ENCODE measurements at regions not wholly inside any gene's neighbourhood (a gene's known extent, or its start where the extent isn't known, plus 50 kb on each side); places are given as distances from the start of the nearest gene placed in this dataset.
A peak's percentile ranks its signal among the peaks of the same experiment; 100 is the strongest.

DNA sequence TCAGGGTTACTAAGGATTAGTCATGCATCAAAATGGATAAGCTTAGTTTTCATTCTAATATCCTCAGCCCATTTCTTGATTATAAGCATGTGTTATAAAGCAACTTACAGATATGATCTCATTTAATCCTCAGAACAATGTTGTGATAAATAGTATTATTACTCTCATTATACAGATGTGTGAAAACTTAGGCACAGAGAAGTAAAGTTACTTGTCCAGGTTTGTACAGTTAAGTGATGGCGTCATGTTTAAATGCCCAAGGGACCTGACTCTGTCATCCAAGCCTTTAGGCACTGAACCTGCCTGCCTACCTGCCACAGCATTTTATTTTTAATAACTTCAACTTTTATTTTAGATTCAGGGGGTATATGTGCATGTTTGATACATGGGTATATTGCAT, 472.9 kb upstream of the SEMA6D start:
- DNase-seq (ENCODE audit: low read depth) = no peak

DNA sequence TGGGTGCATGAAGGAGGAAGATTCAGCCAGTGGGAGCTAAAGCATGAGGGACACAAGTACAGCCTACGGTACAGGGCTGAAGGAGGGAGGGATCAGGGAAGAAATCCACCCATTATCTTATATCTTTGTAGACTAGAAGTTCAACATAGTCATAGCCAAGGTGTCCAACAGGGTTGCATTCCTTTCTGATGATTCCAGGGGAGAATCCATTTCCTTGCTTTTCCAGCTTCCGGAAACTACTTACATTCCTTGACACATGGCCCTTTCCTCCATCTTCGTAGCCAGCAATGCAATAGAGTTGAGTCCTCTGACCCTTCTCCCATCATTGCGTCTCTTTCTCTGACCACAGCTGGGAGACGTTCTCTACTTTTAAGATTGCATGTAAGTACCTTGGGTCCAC, 471.0 kb upstream of the SEMA6D start:
- no peak for DNase-seq (ENCODE audit: low read depth)

DNA sequence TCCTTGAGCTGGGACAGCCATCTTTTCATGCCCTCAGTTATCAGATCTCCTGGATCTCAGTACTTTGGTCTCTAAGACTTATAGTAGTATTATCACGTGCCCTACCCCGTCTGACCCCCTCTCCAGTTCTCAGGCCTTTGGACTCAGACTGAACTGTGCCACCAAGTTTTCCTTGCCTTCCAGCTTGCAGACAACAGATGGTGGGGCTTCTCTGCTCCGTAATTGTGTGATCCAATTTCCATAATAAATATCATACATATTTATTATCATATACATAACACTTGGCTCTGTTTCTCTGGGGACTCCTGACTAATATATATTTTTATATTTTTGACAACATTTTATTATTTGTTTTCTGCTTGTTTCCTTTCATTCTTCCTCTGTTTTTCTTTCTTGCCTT, 458.8 kb upstream of the SEMA6D start:
- DNase-seq (ENCODE audit: low read depth) = no peak

GRCh38 chr15:47265686-47266085, 451.6 kb upstream of the SEMA6D start:
- no peak for DNase-seq (ENCODE audit: low read depth)

DNA sequence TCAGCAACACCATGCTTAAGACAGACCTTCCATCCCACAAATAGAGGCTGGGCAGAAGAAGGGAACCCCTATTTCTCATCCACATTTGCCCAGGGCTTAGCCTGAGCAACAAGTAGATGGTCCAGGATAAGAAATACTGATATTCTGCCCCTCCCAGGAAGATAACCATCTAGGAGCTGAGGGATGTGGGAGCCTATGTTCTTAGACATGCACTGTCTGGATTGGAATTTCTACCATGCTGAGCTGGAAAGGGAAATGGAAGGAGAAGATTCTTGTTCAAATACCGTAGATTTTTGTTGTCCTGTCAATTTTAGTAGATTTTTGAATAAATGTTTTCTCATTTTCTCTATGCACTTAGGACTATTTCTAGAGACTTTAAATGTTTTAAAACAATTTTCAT, 450.7 kb upstream of the SEMA6D start:
- DNase-seq (ENCODE audit: low read depth) = no peak

DNA sequence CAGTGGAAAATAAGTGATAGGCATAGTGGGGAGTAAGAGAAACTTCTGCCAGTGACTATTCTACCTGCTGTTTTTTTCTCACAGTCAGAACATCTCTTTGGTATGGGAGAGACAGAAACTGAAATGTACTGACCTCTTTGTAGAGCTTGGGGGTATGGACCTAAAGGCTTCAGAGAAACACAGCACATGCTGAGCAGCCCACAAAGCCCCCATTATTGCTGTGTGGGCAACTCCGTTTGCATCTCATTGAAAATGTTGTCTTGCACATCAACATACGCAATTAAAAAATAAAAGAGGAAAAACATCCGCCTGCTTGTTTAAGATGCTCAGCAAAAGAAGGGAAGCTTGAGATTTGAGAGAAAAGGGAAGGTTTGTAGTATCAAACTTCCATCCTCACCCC, 443.4 kb upstream of the SEMA6D start:
- DNase-seq (ENCODE audit: low read depth) = no peak

DNA sequence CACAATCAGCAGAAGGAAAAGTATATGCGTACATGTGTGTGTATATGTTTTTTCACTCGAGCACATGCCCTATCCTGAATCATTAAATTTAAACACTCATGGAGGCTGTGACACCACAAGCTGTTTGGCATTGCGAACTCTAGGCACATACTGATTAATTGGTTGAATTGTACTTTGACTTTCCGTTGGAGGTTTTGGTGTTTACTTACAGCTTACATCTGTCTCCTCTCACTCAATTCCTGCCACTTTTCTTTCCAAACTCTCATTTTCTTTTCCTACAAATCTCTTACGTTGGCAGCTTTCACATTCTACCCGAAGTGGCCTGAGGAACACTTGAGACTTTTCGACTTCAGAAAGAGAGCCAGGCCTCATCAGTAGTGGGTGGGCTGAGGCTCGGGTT, 434.1 kb upstream of the SEMA6D start:
- DNase-seq (ENCODE audit: low read depth) = no peak

- no peak for DNase-seq (ENCODE audit: low read depth)
These were observed 428.5 kb upstream of the SEMA6D start for GRCh38 chr15:47288794-47289193.

DNA sequence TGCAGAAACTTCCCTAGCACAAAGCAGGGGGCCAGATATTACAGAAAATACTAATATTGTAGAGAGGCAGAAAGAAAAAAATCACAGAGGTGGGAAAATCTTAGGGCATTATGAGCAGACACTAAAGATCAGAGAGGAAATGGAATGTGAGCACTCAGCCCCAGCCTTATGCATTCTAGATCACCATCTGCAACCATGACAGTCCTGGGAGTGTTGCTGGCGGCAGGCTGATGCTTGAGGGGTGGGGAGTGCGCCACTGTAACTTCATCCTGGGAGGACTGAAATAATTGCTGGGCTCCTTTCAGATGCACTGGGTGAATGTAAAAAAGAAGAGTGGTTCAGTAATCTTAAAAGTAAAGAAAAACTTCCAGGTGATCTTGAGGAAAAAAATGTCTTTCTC, 427.6 kb upstream of the SEMA6D start:
- DNase-seq (ENCODE audit: low read depth) = no peak

DNA sequence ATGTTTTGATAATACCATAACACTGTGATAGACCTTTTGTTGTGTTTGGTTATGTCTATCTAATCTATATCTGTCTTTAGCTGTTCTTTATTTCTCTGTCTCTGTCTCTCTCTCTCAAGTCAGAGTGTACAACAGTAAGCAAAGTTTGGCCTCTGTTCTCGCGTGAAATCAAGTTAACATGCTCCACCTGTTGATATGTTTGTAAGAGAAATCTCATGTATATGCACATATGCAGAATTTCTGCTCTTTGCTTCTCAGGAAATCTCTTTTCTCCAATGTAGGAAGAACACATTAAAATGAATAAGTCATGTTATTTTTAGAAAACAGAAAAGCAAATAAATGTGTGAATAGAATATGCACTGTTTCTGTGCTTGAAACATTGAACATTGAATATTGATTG, 425.5 kb upstream of the SEMA6D start:
- DNase-seq (ENCODE audit: low read depth) = no peak

DNA sequence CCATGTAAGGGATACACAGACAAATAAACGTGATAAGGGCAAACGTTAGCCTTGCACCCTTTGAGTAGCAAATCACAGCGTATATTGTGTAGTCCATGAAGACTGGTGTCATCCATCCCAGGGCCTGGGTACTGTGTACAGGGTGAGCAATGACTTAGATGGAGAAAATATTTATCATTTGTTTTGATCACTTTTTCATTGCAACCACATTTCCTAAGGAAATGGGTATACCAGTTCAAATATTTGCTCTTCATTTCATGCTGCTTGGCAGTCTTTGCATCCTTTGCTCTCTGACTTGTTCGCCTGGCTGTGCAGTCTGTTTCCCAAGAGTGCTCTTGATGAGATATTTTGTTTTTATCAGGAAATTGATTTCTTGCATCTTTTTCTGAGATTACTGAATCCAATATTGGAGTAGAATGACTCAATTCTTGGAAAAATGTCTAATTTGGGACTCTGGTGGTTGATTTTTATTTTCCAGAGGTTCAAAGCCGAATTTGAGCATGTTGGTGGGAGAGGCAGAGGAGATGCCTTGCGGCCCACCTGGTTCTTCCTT, 424.6 kb upstream of the SEMA6D start:
- DNase-seq (ENCODE audit: low read depth) = no peak

- peak; percentile 53 for DNase-seq (ENCODE audit: low read depth)
These were observed 423.7 kb upstream of the SEMA6D start for GRCh38 chr15:47293466-47294162.

DNA sequence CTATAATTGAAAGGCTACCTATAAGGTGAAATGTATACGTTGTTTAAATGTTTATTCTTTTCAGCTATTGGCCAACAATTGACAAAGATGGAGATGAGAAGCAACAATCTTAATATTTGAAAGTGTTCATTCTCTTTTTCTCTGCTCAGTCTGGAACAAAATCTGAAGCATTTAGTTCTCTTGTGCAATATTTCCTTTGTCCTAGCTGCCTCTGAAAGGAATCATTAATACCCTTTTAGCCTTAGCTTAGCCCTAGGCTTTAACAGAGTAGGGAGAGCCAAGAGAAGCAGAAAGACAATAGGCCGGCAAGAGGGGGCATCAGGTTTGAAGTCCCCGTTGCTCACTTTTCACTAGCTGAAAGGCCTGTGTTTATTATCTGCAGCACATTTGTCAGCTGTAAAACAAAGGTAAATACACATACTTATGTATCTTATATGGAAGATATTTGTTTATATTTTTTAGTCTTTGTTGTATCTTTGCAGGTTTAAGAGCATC, 422.5 kb upstream of the SEMA6D start:
- DNase-seq (ENCODE audit: low read depth) = no peak

DNA sequence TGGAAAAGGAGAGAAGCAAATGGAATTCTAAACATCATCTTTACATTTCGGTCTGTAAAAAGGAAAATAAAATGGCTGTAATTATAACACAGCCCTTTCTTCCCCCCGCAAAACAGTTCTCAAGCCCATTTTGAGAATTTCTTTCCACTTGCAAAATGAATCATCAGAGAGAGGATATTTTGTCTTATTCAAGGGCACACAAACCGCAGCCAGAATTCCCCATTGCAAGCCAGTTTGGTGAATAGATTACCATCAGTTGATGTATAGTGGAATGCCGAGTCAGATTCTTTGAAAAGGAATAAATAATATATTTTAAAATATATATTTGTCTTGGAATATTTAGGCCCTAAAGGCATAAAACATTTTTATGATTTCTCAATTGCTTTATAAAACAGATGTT, 420.4 kb upstream of the SEMA6D start:
- DNase-seq (ENCODE audit: low read depth) = no peak

DNA sequence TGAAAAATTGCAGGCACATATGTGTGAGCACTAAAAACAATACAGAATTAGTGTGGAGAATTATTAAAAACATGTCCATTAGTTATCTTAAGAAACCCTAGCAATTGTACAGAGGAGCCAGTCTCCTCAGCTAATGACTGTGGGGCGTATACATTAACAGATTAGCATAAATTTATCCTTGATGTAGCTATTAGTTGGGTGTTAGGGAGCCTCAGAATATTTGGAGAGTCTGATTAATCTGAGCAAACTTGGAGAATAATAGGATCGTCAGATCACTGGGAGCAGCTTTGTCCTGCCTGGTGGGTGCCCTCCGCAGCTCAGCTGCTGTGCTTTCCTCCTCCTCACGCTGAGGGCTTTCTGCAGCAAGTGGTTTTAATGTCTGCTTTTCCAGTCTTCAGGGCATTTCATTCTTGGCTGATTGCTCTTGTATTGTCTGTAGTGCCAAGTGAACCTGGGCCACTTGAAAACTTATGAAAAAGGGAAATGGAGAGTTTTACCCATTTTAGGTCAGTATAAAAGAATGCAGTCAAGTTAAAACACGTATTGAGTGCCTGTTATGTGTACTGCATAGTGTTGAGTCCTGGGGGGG, 417.4 kb upstream of the SEMA6D start:
- DNase-seq (ENCODE audit: low read depth) = no peak

DNA sequence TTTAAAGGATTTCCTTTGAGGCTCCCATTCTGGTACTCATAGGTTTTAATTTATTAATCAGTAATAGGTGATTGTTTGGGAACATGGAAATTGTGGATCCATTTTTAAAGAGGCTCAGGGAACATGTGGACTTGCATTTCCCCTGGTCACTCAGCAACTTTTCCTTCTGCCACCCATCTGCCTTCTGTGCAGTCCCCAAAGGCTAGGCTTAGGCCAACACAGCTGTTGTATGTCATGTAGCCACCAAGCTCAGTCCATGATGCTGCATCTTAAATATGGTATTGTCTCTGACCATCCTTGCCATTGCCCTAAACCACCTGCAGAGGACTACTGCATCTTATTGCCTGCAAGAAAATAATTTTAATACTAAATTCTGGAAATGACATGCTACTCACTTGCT, 416.7 kb upstream of the SEMA6D start:
- no peak for DNase-seq (ENCODE audit: low read depth)

DNA sequence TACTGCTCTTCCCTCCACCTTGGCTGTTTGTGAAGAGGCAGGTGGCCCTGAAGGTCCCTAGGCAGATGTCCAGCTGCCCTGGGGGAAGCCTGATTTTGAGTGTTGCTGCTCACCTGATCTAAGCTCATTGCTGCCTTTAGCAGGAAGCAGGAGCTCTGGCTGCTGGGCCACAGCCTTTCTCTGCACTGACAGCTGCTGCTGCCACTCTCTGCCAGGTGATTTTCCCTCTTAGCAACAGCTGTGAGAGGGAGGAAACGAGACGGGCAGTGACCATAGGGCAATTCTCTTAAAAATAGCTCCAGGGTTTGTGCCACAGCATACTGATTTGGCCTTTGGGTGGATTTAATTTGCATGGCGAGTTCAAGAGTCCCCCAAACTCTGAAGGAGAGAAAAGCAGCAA, 415.8 kb upstream of the SEMA6D start:
- no peak for DNase-seq (ENCODE audit: low read depth)

GRCh38 chr15:47304656-47305055, 412.6 kb upstream of the SEMA6D start:
- no peak for DNase-seq (ENCODE audit: low read depth)

DNA sequence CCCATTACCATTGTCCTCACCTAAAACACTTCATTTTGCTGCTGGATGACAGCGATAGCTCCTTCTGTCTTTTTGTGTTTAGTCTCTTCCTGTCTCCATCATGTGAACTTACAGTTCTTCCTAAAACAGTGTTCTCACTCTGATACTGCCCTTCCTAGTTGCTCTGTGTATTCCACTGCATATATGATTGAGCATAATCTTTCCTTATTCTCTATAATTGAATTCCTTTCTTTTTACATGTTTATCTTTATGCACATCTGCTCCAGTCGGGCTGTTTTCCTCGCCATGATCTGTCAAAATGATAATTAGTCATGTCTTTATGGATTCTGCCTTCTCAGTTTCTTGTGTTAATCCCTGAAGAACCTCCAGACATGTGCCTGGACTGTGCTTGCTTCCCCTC, 405.1 kb upstream of the SEMA6D start:
- no peak for DNase-seq (ENCODE audit: low read depth)

- DNase-seq (ENCODE audit: low read depth) = no peak
These were observed 390.6 kb upstream of the SEMA6D start for GRCh38 chr15:47326410-47327333.

GRCh38 chr15:47331829-47332393, 385.4 kb upstream of the SEMA6D start:
- DNase-seq (ENCODE audit: low read depth) = no peak

GRCh38 chr15:47332481-47332880, 384.8 kb upstream of the SEMA6D start:
- DNase-seq (ENCODE audit: low read depth) = no peak

Data from non-pigmented ciliary epithelial cell (primary cell).